ENCODE measurements at regions not wholly inside any gene's neighbourhood (a gene's known extent, or its start where the extent isn't known, plus 50 kb on each side); places are given as distances from the start of the nearest gene placed in this dataset.

DNA sequence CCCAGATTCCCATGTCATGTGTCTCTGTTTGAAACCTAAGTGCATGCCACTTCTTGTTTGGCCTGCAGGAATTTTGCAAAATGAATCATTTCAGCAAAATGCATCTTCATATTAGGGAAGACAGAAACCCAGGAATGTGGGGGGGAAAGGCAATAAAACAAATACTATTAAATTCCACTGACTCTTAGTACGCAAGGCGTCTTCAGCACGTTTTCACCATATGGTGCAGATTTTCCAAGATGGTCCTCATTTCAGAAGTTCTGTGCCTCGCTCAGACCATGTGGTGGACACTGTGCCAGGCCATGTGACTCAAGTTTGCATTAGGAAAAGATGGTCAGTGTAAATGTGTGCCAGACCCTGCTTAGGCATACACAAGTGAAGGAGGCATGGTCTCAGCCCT lies 184.0 kb downstream of the ACTL7B start:
- Histone ChIP-seq H3K36me3 (ENCODE audit: insufficient read depth, low read length) (no peaks in the 10 kb centered on the region), H3K9me3 (ENCODE audit: control insufficient read depth, insufficient read depth, low read length) (no peaks in the 10 kb centered on the region), H3K4me1 (ENCODE audit: insufficient read depth, low read length) (peaks cover 2% of the 10 kb centered on the region; the same call in 1 of the 2 replicates)

DNA sequence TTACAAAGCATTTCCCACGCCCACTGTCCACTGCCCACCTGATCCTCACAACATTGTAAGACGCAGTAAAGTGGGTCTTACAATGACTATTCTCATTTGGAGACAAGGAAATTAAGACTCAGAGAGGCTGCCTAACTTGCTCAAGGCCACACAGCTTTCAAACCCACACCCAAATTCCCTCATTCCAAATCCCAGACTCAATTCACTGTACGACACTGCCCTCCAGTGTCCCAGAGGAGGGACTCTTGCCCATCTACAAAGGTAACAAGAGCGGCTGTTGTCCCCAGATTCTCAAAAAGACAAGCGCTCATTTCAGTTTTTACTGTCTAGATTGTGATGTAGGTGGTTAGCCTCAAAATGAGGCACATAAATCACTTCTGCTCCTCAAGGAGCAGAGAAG lies 184.6 kb downstream of the ACTL7B start:
- H3K9me3 ChIP-seq (ENCODE audit: control insufficient read depth, insufficient read depth, low read length), result no peaks in the 10 kb centered on the region
- no peaks in the 10 kb centered on the region for H3K36me3 ChIP-seq (ENCODE audit: insufficient read depth, low read length)
- H3K9ac ChIP-seq (ENCODE audit: low read depth, low read length), result no peak overlapping the region
- no peaks in the 10 kb centered on the region for H3K4me1 ChIP-seq (ENCODE audit: insufficient read depth, low read length)

More for the DNA sequence above, 184.0 kb downstream of the ACTL7B start:
- H3K9ac ChIP-seq (ENCODE audit: low read depth, low read length), result no peak overlapping the region

DNA sequence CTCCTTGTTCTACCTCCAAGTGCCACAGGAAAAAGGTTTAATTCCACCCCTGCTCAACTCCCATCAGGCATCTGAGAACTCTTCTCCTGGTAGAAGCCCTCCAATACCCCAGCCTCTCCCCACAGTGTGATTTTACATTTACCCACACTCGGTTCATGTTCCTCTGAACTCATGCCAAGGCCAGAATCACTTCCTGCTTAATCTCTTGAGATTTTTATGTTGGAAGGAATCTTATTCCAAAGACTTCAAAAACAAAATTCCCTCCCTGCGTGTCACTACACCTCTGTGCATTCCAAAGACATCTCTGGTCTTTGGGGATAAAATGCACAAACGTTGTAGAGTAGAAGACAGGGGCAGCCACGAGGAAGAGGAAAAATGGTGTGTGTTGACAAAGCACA lies 186.8 kb downstream of the ACTL7B start:
- H3K9ac ChIP-seq (ENCODE audit: low read depth, low read length), result no peak overlapping the region
- H3K36me3 ChIP-seq (ENCODE audit: insufficient read depth, low read length), result no peaks in the 10 kb centered on the region
- no peaks in the 10 kb centered on the region for H3K4me1 ChIP-seq (ENCODE audit: insufficient read depth, low read length)
- H3K9me3 ChIP-seq (ENCODE audit: control insufficient read depth, insufficient read depth, low read length), result no peaks in the 10 kb centered on the region

DNA sequence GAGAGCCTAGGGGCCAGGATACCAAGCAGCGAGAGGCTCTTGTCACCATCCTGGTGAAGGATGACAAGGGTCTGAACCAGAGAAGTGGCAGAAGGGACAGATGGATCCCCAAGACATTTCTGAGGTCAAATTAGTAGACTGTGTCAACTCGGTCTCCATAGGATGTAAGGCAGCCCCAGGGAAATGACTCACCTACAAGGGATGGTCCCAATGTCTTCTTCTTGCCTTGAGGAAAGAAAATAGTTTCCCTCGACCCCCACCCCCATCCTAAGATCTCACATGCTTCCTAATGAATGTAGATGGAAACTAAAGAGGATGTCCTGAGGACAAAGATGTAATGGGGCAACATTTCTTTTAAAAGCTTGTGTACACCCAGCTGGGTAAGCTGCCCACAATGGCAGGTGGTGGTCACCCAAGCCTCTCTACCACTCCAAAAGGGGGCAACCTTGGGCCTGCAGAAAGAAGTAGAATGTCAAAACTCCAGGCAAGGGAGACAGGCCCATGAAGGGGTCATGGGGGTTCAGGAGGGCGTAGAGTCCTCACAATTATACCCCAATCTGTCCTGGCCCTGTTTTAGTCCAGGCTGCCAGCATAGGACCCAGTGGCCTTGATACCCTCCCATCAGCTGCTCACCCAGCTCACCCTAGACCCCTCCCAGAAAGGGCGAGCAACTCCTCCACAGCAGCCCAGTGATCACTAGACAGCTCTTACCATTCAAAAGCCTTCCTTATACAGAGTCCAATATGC lies 187.4 kb downstream of the ACTL7B start:
- Histone ChIP-seq H3K9ac (ENCODE audit: low read depth, low read length) (no peak overlapping the region), H3K36me3 (ENCODE audit: insufficient read depth, low read length) (no peaks in the 10 kb centered on the region), H3K9me3 (ENCODE audit: control insufficient read depth, insufficient read depth, low read length) (no peaks in the 10 kb centered on the region), H3K4me1 (ENCODE audit: insufficient read depth, low read length) (0 out of 2 replicates have a peak, but pooled peaks cover under 1% of the 10 kb centered on the region)

DNA sequence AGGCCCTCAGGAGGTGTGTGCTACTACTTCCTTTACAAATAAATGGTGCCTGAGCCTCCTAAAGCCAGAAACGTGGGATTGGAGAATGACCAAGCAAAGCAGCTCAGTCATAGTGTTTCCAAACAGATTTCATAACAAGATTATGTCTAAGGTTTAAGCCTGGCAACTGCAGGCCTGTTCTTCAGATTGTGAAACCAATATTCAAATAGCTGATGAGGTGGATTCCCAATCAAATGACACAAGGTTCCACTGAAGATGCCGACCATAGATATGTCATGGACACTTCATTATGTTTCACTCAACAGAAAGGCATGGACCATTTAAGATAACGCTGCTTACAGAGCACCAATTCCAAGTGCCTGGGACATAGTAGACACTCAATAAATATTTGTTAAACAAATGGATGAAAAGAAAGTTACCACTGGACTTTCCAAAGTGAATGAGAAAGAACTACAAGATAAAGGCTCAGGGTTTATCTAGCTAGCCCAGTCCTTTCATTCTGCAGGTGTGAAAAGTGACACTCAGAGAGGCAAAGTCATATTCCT lies 189.5 kb downstream of the ACTL7B start:
- Histone ChIP-seq H3K36me3 (ENCODE audit: insufficient read depth, low read length) (no peaks in the 10 kb centered on the region), H3K9ac (ENCODE audit: low read depth, low read length) (no peak overlapping the region), H3K4me1 (ENCODE audit: insufficient read depth, low read length) (0 out of 2 replicates have a peak, but pooled peaks cover 4% of the 10 kb centered on the region), H3K9me3 (ENCODE audit: control insufficient read depth, insufficient read depth, low read length) (no peaks in the 10 kb centered on the region)

DNA sequence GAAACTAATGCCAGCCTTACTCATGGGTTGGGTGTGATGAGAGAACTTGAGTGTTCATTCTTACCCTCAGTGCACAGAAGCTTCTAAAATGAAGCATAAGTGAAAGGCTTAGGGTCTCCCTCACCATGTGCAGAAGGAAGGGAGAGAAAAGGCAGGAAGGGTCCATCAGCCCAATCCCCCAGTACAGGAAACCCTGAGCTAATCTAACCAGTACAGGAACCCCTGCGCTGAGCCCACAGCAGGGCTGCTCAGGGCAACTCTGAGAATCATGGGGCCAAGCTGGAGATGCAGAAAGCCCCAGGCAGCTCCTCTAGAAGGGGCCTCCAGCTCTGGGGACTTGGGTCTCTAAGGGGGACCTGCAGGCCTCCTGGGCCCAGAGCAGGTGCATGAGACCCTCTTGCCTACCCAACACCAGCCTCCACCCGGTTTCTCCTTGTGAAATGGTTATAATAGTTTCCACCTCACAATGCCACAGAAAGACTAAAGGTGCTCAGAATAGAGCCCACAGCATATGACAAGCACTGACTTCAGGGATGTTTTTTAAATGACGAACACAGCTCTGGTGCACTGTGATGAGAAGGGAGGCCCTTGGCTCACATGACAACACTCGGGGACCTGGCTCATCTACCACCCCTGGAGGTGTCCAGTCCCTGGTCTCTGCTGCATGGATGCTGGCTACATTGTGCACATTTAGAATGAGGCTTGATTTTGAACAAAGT lies 190.1 kb downstream of the ACTL7B start:
- Histone ChIP-seq H3K9me3 (ENCODE audit: control insufficient read depth, insufficient read depth, low read length) (no peaks in the 10 kb centered on the region), H3K4me1 (ENCODE audit: insufficient read depth, low read length) (0 out of 2 replicates have a peak, but pooled peaks cover 4% of the 10 kb centered on the region), H3K9ac (ENCODE audit: low read depth, low read length) (no peak overlapping the region), H3K36me3 (ENCODE audit: insufficient read depth, low read length) (peaks cover 2% of the 10 kb centered on the region; the same call in 1 of the 2 replicates)

DNA sequence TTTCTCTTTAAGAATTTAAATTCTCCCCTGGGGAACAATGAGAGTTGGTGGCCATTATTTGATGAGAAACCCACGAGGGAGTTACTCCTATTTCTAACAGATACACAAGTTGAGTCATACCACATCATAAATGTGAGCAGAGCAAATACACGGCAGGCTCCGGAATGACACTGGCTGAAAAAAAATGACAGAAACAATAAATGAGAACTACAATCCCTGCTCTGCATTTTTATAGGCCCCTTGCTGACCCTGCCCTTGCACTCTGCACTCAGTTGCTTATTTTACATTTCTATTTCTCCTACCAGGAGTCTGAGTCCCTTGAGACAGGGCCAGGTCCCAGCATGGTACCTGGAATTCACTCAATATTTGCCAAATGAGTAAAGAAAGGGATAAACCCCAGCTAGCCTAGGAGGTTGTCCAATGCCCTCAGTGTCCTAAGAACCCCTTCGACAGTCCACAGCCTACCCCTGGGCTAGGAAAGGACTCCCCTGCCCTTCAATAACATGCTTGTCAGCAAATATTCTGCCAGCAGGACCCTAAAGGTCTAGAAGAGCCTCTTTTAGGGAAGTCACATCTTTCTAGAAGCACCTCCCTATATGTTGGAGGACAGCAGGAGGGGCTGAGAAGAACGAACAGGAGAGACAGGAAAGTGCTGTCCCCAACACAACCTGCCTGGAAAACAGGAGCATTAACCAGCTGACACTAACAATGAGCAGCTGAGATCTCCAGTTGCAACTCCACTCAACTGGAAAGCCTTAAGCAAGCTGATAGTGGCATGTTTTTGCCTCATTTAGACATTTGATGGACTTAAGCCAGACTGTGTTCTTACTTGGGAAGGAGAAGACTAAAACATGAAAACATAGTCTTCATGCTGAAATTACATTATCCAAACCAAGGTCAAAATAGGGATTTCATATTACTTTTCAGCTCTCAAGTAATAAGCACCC lies 191.2 kb downstream of the ACTL7B start:
- 0 out of 2 replicates have a peak, but pooled peaks cover 4% of the 10 kb centered on the region for H3K4me1 ChIP-seq (ENCODE audit: insufficient read depth, low read length)
- peaks cover 2% of the 10 kb centered on the region; the same call in 1 of the 2 replicates for H3K36me3 ChIP-seq (ENCODE audit: insufficient read depth, low read length)
- no peaks in the 10 kb centered on the region; the same call in 1 of the 2 replicates for H3K9me3 ChIP-seq (ENCODE audit: control insufficient read depth, insufficient read depth, low read length)
- no peak overlapping the region for H3K9ac ChIP-seq (ENCODE audit: low read depth, low read length)

DNA sequence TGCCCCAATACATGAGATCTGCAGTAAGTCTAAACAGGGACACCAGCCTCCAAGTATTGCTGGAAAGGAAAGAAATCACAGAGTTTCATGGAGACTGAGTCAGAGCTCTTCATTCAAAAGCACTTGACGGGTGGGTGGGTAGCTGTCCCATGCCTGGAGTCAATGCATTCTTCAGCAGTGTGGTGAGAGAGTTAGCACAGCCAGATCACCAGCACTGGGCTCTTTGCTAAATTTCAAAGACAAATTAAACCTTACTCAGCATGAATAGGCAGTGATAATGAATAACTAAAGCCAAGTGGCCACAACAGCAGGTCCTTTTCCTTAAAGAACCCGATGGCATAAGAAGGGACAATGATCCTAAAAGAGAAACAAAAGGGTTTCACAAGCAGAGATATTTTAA lies 192.4 kb downstream of the ACTL7B start:
- no peak overlapping the region for H3K9ac ChIP-seq (ENCODE audit: low read depth, low read length)
- H3K36me3 ChIP-seq (ENCODE audit: insufficient read depth, low read length), result peaks cover 2% of the 10 kb centered on the region; the same call in 1 of the 2 replicates
- H3K9me3 ChIP-seq (ENCODE audit: control insufficient read depth, insufficient read depth, low read length), result no peaks in the 10 kb centered on the region; the same call in 1 of the 2 replicates
- 0 out of 2 replicates have a peak, but pooled peaks cover 4% of the 10 kb centered on the region for H3K4me1 ChIP-seq (ENCODE audit: insufficient read depth, low read length)

DNA sequence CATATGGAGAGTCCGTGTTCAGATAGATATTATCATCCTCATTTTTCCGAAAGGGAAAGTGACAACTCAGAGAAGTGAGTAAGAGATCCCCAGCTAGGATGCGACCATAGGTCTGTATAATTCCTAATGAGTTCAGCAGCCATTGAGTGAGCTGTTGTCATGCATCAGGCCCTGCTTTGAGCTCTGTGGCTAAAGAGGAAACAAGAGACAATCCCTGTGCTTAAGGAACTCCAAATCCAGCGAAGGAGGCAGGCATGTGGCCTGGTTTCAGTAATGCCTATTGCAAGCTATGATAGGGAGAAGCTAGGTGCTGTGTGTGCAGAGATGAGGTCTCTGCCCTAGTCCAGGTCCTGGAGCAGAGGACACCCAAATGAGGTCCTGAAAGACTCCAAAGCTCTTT lies 192.8 kb downstream of the ACTL7B start:
- no peaks in the 10 kb centered on the region; the same call in 1 of the 2 replicates for H3K9me3 ChIP-seq (ENCODE audit: control insufficient read depth, insufficient read depth, low read length)
- peaks cover 2% of the 10 kb centered on the region; the same call in 1 of the 2 replicates for H3K36me3 ChIP-seq (ENCODE audit: insufficient read depth, low read length)
- H3K9ac ChIP-seq (ENCODE audit: low read depth, low read length), result no peak overlapping the region
- H3K4me1 ChIP-seq (ENCODE audit: insufficient read depth, low read length), result 0 out of 2 replicates have a peak, but pooled peaks cover 4% of the 10 kb centered on the region

DNA sequence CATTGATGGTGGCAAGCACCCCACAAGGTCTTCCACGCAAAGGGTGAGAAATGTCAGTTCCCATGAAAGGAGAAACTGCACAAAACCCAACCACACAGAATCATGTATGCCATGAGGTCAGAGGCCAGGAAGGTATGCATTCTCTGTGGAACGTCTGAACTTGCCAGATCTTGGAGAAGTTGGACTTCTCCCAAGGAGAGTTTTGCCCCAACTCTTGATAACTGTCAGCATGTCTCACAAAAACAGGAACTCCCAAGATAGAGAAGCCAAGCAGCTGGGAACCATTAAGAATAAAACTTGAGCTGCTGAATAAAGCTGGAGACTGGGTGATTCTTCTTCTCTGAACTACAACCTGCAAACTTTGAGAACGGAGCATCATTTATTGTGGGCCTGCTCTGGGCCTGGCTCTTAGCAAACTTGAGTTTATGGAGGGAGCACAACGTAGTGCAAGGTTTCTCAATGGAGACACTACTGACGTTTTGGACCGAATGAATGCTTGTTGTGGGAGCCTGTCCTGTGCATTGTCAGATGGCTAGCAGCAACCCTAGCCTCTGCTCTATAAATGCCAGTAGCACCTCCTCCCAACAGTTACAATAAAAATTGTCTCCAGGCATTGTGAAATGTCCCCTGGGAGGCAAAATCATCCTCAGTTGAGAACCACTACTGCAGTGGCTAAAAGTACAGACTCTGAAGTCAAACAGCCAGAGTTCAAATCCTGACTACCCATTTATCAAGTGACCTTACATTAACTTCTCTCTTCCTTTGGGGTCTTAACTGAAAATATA lies 193.5 kb downstream of the ACTL7B start:
- peaks cover 2% of the 10 kb centered on the region; the same call in 1 of the 2 replicates for H3K36me3 ChIP-seq (ENCODE audit: insufficient read depth, low read length)
- H3K9me3 ChIP-seq (ENCODE audit: control insufficient read depth, insufficient read depth, low read length), result no peaks in the 10 kb centered on the region; the same call in 1 of the 2 replicates
- H3K9ac ChIP-seq (ENCODE audit: low read depth, low read length), result no peak overlapping the region
- 0 out of 2 replicates have a peak, but pooled peaks cover 4% of the 10 kb centered on the region for H3K4me1 ChIP-seq (ENCODE audit: insufficient read depth, low read length)

DNA sequence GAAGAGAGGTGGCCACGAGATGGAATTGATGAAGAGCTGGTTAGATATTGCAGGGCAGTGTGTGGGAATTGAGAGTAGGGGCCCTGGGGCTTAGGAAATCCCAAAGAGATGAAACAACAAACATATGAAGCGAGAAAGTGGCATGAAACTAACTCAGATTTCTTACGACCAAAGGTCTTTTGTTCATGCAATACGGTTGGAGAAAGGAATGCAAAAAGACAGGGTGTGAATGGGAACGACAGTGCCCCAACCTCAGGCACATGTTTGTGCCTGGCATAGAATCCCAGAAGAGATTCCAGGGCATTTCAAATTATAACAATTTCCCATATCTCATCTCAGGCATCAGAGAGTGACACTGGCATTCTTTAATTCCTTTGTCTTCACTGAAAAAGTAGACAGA lies 199.2 kb downstream of the ACTL7B start:
- Histone ChIP-seq H3K9ac (ENCODE audit: low read depth, low read length) (no peak overlapping the region), H3K36me3 (ENCODE audit: insufficient read depth, low read length) (peaks cover 2% of the 10 kb centered on the region; the same call in 1 of the 2 replicates), H3K4me1 (ENCODE audit: insufficient read depth, low read length) (no peaks in the 10 kb centered on the region), H3K9me3 (ENCODE audit: control insufficient read depth, insufficient read depth, low read length) (no peaks in the 10 kb centered on the region; the same call in 1 of the 2 replicates)

DNA sequence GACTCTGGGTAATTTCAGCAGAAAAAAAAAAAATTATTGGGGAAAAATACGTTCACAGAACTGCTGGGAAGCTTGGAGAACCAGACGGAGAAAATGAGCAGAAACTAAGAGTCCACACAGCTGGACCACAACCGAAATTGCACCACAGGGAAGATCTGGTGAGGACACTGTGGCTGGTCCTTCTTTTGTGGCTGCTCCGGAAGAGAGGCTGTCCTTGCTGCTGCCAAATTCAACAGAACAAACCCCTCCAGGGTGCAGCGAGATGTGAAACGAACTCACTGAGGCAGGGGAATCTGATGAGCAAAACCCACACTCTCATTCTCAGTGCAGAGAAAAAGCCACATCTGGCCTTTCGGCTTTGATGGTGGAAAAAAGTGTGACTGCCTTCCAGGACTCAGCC lies 200.0 kb downstream of the ACTL7B start:
- H3K36me3 ChIP-seq (ENCODE audit: insufficient read depth, low read length), result peaks cover under 1% of the 10 kb centered on the region; the same call in 1 of the 2 replicates
- H3K4me1 ChIP-seq (ENCODE audit: insufficient read depth, low read length), result no peaks in the 10 kb centered on the region
- no peak overlapping the region for H3K9ac ChIP-seq (ENCODE audit: low read depth, low read length)
- no peaks in the 10 kb centered on the region; the same call in 1 of the 2 replicates for H3K9me3 ChIP-seq (ENCODE audit: control insufficient read depth, insufficient read depth, low read length)

DNA sequence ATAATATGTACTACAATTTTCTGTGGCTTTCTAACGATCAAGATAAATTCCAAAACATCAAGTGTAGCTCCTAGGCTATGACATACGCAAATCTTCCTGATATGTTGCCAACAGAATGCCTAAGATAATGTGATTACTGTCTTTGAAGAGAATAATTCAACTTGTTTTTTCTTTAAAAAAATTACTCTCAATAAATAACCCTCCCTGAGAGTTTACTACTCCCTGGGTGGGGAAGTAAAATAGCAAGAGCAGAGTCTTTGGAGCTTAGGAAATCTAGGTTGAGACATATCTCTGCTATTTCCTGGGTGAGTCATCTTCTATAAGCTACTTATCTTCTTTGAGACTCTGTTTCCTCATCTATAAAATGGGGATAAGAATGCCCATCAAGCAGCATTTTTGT lies 201.2 kb downstream of the ACTL7B start:
- H3K9ac ChIP-seq (ENCODE audit: low read depth, low read length), result no peak overlapping the region
- H3K9me3 ChIP-seq (ENCODE audit: control insufficient read depth, insufficient read depth, low read length), result no peaks in the 10 kb centered on the region; the same call in 1 of the 2 replicates
- no peaks in the 10 kb centered on the region for H3K36me3 ChIP-seq (ENCODE audit: insufficient read depth, low read length)
- H3K4me1 ChIP-seq (ENCODE audit: insufficient read depth, low read length), result no peaks in the 10 kb centered on the region

All from ES-I3 (cell line).